NOMO-1 treated with dmso at 0.1 percent for 144 hours (cell line): ENCODE measurements at regions not wholly inside any gene's neighbourhood (a gene's known extent, or its start where the extent isn't known, plus 50 kb on each side); places are given as distances from the start of the nearest gene placed in this dataset.
"Not testable (repeated sequence)": the region's sequence is repeated elsewhere in the genome, so short reads cannot be mapped to it uniquely, and the experiment has no call there.

ENCODE experiments used
- DNase-seq: peaks from one replicate; lab custom pipeline; 2025; ENCODE audit not compliant: unreplicated experiment; lab: John Stamatoyannopoulos, UW

- no peak for DNase-seq
Measured at GRCh38 chr2:205865905-205866441, 183.7 kb downstream of the NRP2 start.

- DNase-seq: no peak
Measured at GRCh38 chr2:205865056-205865455, 182.8 kb downstream of the NRP2 start.

GRCh38 chr2:205864491-205864890 is 182.2 kb downstream of the NRP2 start:
- no peak for DNase-seq

- DNase-seq: not testable (repeated sequence)
Measured at GRCh38 chr2:205862761-205863160, 180.5 kb downstream of the NRP2 start.

- DNase-seq: no peak
Measured at GRCh38 chr2:205860885-205861284, 178.6 kb downstream of the NRP2 start.

- no peak for DNase-seq
Measured at GRCh38 chr2:205860181-205860580, 177.9 kb downstream of the NRP2 start.

GRCh38 chr2:205858881-205859441 is 176.7 kb downstream of the NRP2 start:
- no peak for DNase-seq

GRCh38 chr2:205858275-205858674 is 176.0 kb downstream of the NRP2 start:
- no peak for DNase-seq

- no peak for DNase-seq
Measured at GRCh38 chr2:205857520-205858237, 175.4 kb downstream of the NRP2 start.

GRCh38 chr2:205852457-205852856 is 170.2 kb downstream of the NRP2 start:
- no peak for DNase-seq

GRCh38 chr2:205850611-205851010 is 168.3 kb downstream of the NRP2 start:
- DNase-seq: no peak

GRCh38 chr2:205850132-205850531 is 167.8 kb downstream of the NRP2 start:
- DNase-seq: no peak

GRCh38 chr2:205849136-205849535 is 166.8 kb downstream of the NRP2 start:
- DNase-seq: no peak

- DNase-seq: no peak
Measured at GRCh38 chr2:205848601-205849000, 166.3 kb downstream of the NRP2 start.
